ENCODE measurements at regions not wholly inside any gene's neighbourhood (a gene's known extent, or its start where the extent isn't known, plus 50 kb on each side); places are given as distances from the start of the nearest gene placed in this dataset.
"Not testable (repeated sequence)": the region's sequence is repeated elsewhere in the genome, so short reads cannot be mapped to it uniquely, and the experiment has no call there.

- ATAC-seq: no peak
- DNase-seq: no peak
- intact Hi-C loops (cut with DNase I, micrococcal nuclease): no loop called here
These were observed 166.6 kb upstream of the MARCKS start for GRCh38 chr6:113690281-113691259.

GRCh38 chr6:113691260-113691656, 165.9 kb upstream of the MARCKS start:
- intact Hi-C loops (cut with DNase I, micrococcal nuclease): no loop called here
- no peak for DNase-seq
- no peak for ATAC-seq

GRCh38 chr6:113693851-113694250, 163.3 kb upstream of the MARCKS start:
- ATAC-seq: peak; percentile 64
- intact Hi-C loops (cut with DNase I, micrococcal nuclease): no loop called here

GRCh38 chr6:113694278-113695077, 162.7 kb upstream of the MARCKS start:
- intact Hi-C loops (cut with DNase I, micrococcal nuclease): no loop called here
- peak; percentile 44 for ATAC-seq
- DNase-seq: no peak

More at GRCh38 chr6:113693851-113694250, 163.3 kb upstream of the MARCKS start:
- DNase-seq: no peak

- no peak for ATAC-seq
- no peak for DNase-seq
- intact Hi-C loops (cut with DNase I, micrococcal nuclease): no loop called here
These were observed 161.6 kb upstream of the MARCKS start for GRCh38 chr6:113695516-113695915.

GRCh38 chr6:113696960-113697359, 160.2 kb upstream of the MARCKS start:
- DNase-seq (no peak), ATAC-seq (no peak)
- intact Hi-C loops (cut with DNase I, micrococcal nuclease): no loop called here

- no peak for ATAC-seq
- DNase-seq: no peak
- intact Hi-C loops (cut with DNase I, micrococcal nuclease): no loop called here
These were observed 159.3 kb upstream of the MARCKS start for GRCh38 chr6:113697632-113698410.

GRCh38 chr6:113699239-113699638, 157.9 kb upstream of the MARCKS start:
- DNase-seq: no peak
- ATAC-seq: no peak
- intact Hi-C loops (cut with DNase I, micrococcal nuclease): no loop called here

GRCh38 chr6:113701552-113702254, 155.4 kb upstream of the MARCKS start:
- DNase-seq (no peak), ATAC-seq (peak; percentile 82)
- intact Hi-C loops (cut with DNase I, micrococcal nuclease): no loop called here

- intact Hi-C loops (cut with DNase I, micrococcal nuclease): no loop called here
- ATAC-seq (no peak), DNase-seq (no peak)
These were observed 150.0 kb upstream of the MARCKS start for GRCh38 chr6:113707194-113707593.

- intact Hi-C loops (cut with DNase I, micrococcal nuclease): no loop called here
- DNase-seq: peak; percentile 43 to 64
- peak; percentile 91 for ATAC-seq
These were observed 147.1 kb upstream of the MARCKS start for GRCh38 chr6:113709936-113710509.

GRCh38 chr6:113713665-113714064, 143.5 kb upstream of the MARCKS start:
- intact Hi-C loops (cut with DNase I, micrococcal nuclease): no loop called here
- no peak for ATAC-seq
- DNase-seq: no peak

- no peak for ATAC-seq
- intact Hi-C loops (cut with DNase I, micrococcal nuclease): no loop called here
- no peak for DNase-seq
These were observed 138.6 kb upstream of the MARCKS start for GRCh38 chr6:113718588-113718987.

GRCh38 chr6:113719064-113719463, 138.1 kb upstream of the MARCKS start:
- peak; percentile 36 to 39 for DNase-seq
- ATAC-seq: peak; percentile 98
- intact Hi-C loops (cut with DNase I, micrococcal nuclease): no loop called here

- ATAC-seq (no peak), DNase-seq (no peak)
- intact Hi-C loops (cut with DNase I, micrococcal nuclease): no loop called here
These were observed 137.6 kb upstream of the MARCKS start for GRCh38 chr6:113719545-113719944.

- peak; percentile 53 for ATAC-seq
- DNase-seq: no peak
- intact Hi-C loops (cut with DNase I, micrococcal nuclease): no loop called here
These were observed 134.0 kb upstream of the MARCKS start for GRCh38 chr6:113723182-113723581.

- ATAC-seq; intact Hi-C loops (cut with DNase I, micrococcal nuclease); DNase-seq: not testable (repeated sequence)
These were observed 132.2 kb upstream of the MARCKS start for GRCh38 chr6:113724927-113725326.

GRCh38 chr6:113731541-113731940, 125.6 kb upstream of the MARCKS start:
- peak; percentile 94 for ATAC-seq
- intact Hi-C loops (cut with DNase I, micrococcal nuclease): no loop called here
- no peak for DNase-seq
